HTR-8/SVneo (cell line): ENCODE measurements at regions not wholly inside any gene's neighbourhood (a gene's known extent, or its start where the extent isn't known, plus 50 kb on each side); places are given as distances from the start of the nearest gene placed in this dataset.
"Not testable (repeated sequence)": the region's sequence is repeated elsewhere in the genome, so short reads cannot be mapped to it uniquely, and the experiment has no call there.

Source experiments
- DNase-seq: peaks from one replicate; pipeline ENCODE4 v3.0.0; 2011; ENCODE audit warnings: low spot score, mixed read lengths; ENCODE audit not compliant: insufficient read length
- FAIRE-seq: peaks from 2 replicates; lab custom pipeline; 2011; peaks lifted over from hg19 to GRCh38; lab: Jason Lieb, UNC

GRCh38 chr6:29227235-29227634 is 56.5 kb downstream of the OR2J2 start:
- FAIRE-seq (no peak), DNase-seq (no peak)

- peak; percentile 40 for FAIRE-seq
- no peak for DNase-seq
Observed at GRCh38 chr6:29230666-29231065, 60.0 kb downstream of the OR2J2 start.

- DNase-seq: no peak
- no peak for FAIRE-seq
Observed at GRCh38 chr6:29232725-29233124, 62.0 kb downstream of the OR2J2 start.

- no peak for FAIRE-seq
- DNase-seq: no peak
Observed at GRCh38 chr6:29236060-29236459, 65.4 kb downstream of the OR2J2 start.

GRCh38 chr6:29236634-29237033 is 64.9 kb upstream of the OR14J1 start:
- no peak for FAIRE-seq
- no peak for DNase-seq

- FAIRE-seq, DNase-seq: not testable (repeated sequence)
Observed at GRCh38 chr6:29243044-29243443, 58.5 kb upstream of the OR14J1 start.
